HL-60 (cell line): ENCODE measurements at regions not wholly inside any gene's neighbourhood (a gene's known extent, or its start where the extent isn't known, plus 50 kb on each side); places are given as distances from the start of the nearest gene placed in this dataset.

ENCODE experiments used
- POLR2AphosphoS5 ChIP-seq: IDR thresholded peaks from 2 replicates; pipeline ENCODE4 v1.6.1; 2012; ENCODE audit warnings: low read depth
- SPI1 ChIP-seq: IDR thresholded peaks from 2 replicates; pipeline ENCODE4 v1.6.1; 2012; ENCODE audit warnings: low read depth, mild to moderate bottlenecking, borderline replicate concordance
- TF ChIP-seq, protein P1 (sequence below): IDR thresholded peaks from one replicate; pipeline ENCODE4 v1.5.1; 2011; ENCODE audit warnings: low read length, control low read depth, inconsistent platforms; ENCODE audit not compliant: insufficient read depth

DNA sequence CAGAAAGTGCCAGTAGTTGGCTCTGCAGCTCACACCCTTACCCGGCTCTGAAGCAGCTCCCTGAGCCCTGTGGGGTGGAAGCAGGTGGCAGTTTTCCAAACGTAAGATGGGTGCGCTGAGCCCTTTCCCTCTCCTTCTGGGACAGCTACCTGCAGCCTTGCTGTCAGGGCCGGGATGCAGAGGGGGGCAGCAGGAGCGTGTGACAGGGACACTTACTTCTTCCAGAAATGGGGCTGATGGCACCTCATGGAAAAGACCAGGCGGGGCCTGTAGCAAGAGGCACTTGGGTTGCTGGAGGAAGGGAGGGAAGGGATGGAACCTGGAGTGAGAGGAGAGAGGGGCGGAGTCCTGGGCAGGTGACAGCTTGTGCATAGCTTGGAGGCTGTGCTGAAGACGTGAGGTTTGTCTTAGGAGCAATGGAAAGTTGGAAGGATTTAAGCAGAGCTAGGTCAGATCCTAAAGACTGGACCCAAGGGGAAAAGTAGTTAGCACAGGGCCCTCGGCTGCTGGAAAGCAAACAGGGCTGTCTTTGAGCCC, 216.8 kb upstream of the RPL38 start:
- TF ChIP-seq, protein P1, sequence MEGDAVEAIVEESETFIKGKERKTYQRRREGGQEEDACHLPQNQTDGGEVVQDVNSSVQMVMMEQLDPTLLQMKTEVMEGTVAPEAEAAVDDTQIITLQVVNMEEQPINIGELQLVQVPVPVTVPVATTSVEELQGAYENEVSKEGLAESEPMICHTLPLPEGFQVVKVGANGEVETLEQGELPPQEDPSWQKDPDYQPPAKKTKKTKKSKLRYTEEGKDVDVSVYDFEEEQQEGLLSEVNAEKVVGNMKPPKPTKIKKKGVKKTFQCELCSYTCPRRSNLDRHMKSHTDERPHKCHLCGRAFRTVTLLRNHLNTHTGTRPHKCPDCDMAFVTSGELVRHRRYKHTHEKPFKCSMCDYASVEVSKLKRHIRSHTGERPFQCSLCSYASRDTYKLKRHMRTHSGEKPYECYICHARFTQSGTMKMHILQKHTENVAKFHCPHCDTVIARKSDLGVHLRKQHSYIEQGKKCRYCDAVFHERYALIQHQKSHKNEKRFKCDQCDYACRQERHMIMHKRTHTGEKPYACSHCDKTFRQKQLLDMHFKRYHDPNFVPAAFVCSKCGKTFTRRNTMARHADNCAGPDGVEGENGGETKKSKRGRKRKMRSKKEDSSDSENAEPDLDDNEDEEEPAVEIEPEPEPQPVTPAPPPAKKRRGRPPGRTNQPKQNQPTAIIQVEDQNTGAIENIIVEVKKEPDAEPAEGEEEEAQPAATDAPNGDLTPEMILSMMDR: no peak
- no peak for TF ChIP-seq POLR2AphosphoS5
- TF ChIP-seq SPI1: no peak
